Skin of body (tissue), 1 donor: ENCODE measurements at regions not wholly inside any gene's neighbourhood (a gene's known extent, or its start where the extent isn't known, plus 50 kb on each side); places are given as distances from the start of the nearest gene placed in this dataset.

Experiments
- DNase-seq: peaks from one replicate; lab custom pipeline; 2025; lab: John Stamatoyannopoulos, UW

GRCh38 chr4:27267339-27267969, 406.8 kb downstream of the STIM2 start:
- DNase-seq, result no peak

GRCh38 chr4:27267970-27268355, 407.3 kb downstream of the STIM2 start:
- no peak for DNase-seq

GRCh38 chr4:27270435-27270834, 409.8 kb downstream of the STIM2 start:
- no peak for DNase-seq

GRCh38 chr4:27271555-27271954, 410.9 kb downstream of the STIM2 start:
- DNase-seq, result no peak

GRCh38 chr4:27272217-27272616, 411.6 kb downstream of the STIM2 start:
- DNase-seq, result no peak

GRCh38 chr4:27276307-27277073, 415.8 kb downstream of the STIM2 start:
- DNase-seq, result no peak

- peak; percentile 1 for DNase-seq
Observed at GRCh38 chr4:27278615-27279375, 418.2 kb downstream of the STIM2 start.

GRCh38 chr4:27288496-27288895, 427.9 kb downstream of the STIM2 start:
- no peak for DNase-seq

- no peak for DNase-seq
Observed at GRCh38 chr4:27289704-27290103, 429.1 kb downstream of the STIM2 start.

GRCh38 chr4:27293831-27294230, 433.2 kb downstream of the STIM2 start:
- no peak for DNase-seq

GRCh38 chr4:27304751-27305150, 444.1 kb downstream of the STIM2 start:
- DNase-seq, result no peak

GRCh38 chr4:27305246-27305645, 444.6 kb downstream of the STIM2 start:
- no peak for DNase-seq

GRCh38 chr4:27308379-27308778, 447.7 kb downstream of the STIM2 start:
- DNase-seq, result no peak

- no peak for DNase-seq
Observed at GRCh38 chr4:27315625-27316024, 455.0 kb downstream of the STIM2 start.

GRCh38 chr4:27316176-27316575, 455.5 kb downstream of the STIM2 start:
- no peak for DNase-seq

- peak; percentile 19 for DNase-seq
Observed at GRCh38 chr4:27318740-27319139, 458.1 kb downstream of the STIM2 start.

GRCh38 chr4:27326991-27327390, 466.4 kb downstream of the STIM2 start:
- no peak for DNase-seq

GRCh38 chr4:27327421-27328181, 467.0 kb downstream of the STIM2 start:
- no peak for DNase-seq

GRCh38 chr4:27338530-27338929, 477.9 kb downstream of the STIM2 start:
- DNase-seq, result no peak

- no peak for DNase-seq
Observed at GRCh38 chr4:27343411-27343810, 482.8 kb downstream of the STIM2 start.

- DNase-seq, result no peak
Observed at GRCh38 chr4:27350161-27350560, 489.5 kb downstream of the STIM2 start.

GRCh38 chr4:27357283-27357682, 496.6 kb downstream of the STIM2 start:
- DNase-seq, result no peak
